Heart left ventricle (tissue), 13 donors: ENCODE measurements at regions not wholly inside any gene's neighbourhood (a gene's known extent, or its start where the extent isn't known, plus 50 kb on each side); places are given as distances from the start of the nearest gene placed in this dataset.

Experiments used
- POLR2A ChIP-seq, 2 donors: fragments of 450-650 bp; IDR thresholded peaks; one replicate each; pipeline ENCODE4 v1.6.1; 2017; ENCODE audit warnings: antibody characterized with exemption in 2 of 2, mild to moderate bottlenecking in 2 of 2, moderate library complexity in 2 of 2
- TF ChIP-seq, protein P1 (sequence below), 12 donors: fragments of 200-600 bp; sonication (generic) in 4 of 12; IDR thresholded peaks; one replicate each; pipeline versions ENCODE4 v1.5.0 to v1.8.0; 2018 to 2022; ENCODE audit warnings: antibody characterized with exemption in 12 of 12, mild to moderate bottlenecking in 5 of 12
- donor health status: ischemic (EF 13 %, LVEDD 7.1; RV severe dilation, severe dysfunction).
- donor health status: DM: no; HTN: yes; CAD: no.
- donor health status: DM: no; HTN: no; CAD: no.
- donor health status: ischemic (EF 25% LVEDD 6.9; RV normal size, moderate dysfunction).
- donor health status: ischemic (EF 25% LVEDD 5.7; RV mildly dilated, moderate dysfunction).
- donor health status: ischemic (EF 35%, LVEDD 5.7; RV mildly dilated, moderate dysfunction).
- donor health status: nonischemic (EF 11% LVEDD 7.7; RV severe dilation, severe dysfunction).
- donor health status: DM: yes; HTN: yes; CAD: no.
- donor health status: PGD.
- donor health status: ischemic (EF 29% LVEDD 5.4; RV normal size, mild dysfunction).
- donor health status: nonischemic (EF 23%, LVEDD 6.1; RV moderate dilation, normal function).

DNA sequence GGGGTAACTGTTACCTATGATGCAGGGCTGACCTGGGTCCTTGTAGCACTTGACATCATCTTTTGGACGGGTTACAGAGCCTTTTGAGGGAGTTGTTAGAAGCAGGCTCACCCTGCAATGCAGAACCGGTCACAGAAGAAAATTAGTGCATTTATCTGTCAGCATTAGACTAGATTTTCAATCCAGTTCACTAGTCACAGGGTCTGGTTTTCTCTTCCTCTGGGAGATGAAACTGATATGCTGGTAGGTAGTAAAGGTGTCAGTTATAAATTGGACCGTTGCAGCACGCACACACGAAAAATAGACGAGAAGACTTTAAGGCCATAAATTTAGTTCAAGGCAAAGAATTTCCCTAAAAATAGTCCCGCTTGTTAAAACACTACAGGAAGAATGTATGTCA lies 532.3 kb upstream of the ATP11B start:
- TF ChIP-seq, protein P1, sequence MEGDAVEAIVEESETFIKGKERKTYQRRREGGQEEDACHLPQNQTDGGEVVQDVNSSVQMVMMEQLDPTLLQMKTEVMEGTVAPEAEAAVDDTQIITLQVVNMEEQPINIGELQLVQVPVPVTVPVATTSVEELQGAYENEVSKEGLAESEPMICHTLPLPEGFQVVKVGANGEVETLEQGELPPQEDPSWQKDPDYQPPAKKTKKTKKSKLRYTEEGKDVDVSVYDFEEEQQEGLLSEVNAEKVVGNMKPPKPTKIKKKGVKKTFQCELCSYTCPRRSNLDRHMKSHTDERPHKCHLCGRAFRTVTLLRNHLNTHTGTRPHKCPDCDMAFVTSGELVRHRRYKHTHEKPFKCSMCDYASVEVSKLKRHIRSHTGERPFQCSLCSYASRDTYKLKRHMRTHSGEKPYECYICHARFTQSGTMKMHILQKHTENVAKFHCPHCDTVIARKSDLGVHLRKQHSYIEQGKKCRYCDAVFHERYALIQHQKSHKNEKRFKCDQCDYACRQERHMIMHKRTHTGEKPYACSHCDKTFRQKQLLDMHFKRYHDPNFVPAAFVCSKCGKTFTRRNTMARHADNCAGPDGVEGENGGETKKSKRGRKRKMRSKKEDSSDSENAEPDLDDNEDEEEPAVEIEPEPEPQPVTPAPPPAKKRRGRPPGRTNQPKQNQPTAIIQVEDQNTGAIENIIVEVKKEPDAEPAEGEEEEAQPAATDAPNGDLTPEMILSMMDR (IDR thresholded peaks at IDR 0.05) = no peak
- TF ChIP-seq POLR2A (IDR thresholded peaks at IDR 0.05) = no peak
